Body of pancreas (tissue), 4 donors: ENCODE measurements at regions not wholly inside any gene's neighbourhood (a gene's known extent, or its start where the extent isn't known, plus 50 kb on each side); places are given as distances from the start of the nearest gene placed in this dataset.

ENCODE experiments used
- ATAC-seq: fragments of 150-250 bp; one replicate; pipeline ENCODE4 v1.9.1; 2016
- DNase-seq, 4 donors: peaks; one replicate each; pipeline ENCODE4 v3.0.0-alpha.2; 2019
- H3K27ac ChIP-seq, 4 donors: fragments of 200-600 bp; sonication (generic); 1 replicate in 3 of 4; 2 replicates in 1 of 4; pipeline versions ENCODE4 v1.5.1 to v1.6.1; 2016 to 2019; ENCODE audit warnings: mild to moderate bottlenecking in 1 of 4, mixed read lengths in 1 of 4, moderate library complexity in 1 of 4
- H3K27me3 ChIP-seq, 2 donors: fragments of 200-600 bp; sonication (generic); one replicate each; pipeline ENCODE4 v1.6.0; 2016; ENCODE audit warnings: mild to moderate bottlenecking in 1 of 2
- H3K36me3 ChIP-seq, 2 donors: fragments of 200-600 bp; sonication (generic); replicated peaks in 1 of 2; 2 replicates each; pipeline ENCODE4 v1.5.1; 2016; ENCODE audit warnings: low read depth in 2 of 2; ENCODE audit not compliant: insufficient read depth in 1 of 2
- H3K4me1 ChIP-seq: fragments of 200-600 bp; sonication (generic); one replicate; pipeline ENCODE4 v1.6.0; 2016
- H3K4me3 ChIP-seq, 2 donors: fragments of 200-600 bp; sonication (generic); 1 replicate in 1 of 2; 2 replicates in 1 of 2; pipeline ENCODE4 v1.5.1; 2016 to 2019
- H3K9me3 ChIP-seq, 3 donors: fragments of 200-600 bp; sonication (generic); 1 replicate in 2 of 3; 2 replicates in 1 of 3; pipeline ENCODE4 v1.5.1; 2016
- CTCF ChIP-seq, 7 experiments: fragments of 450-650 bp in 4 of 7; fragments of 200-600 bp in 3 of 7; sonication (generic) in 3 of 7; IDR thresholded peaks; one replicate each; pipeline ENCODE4 v1.5.1; 2016 to 2019; ENCODE audit warnings: antibody characterized with exemption in 7 of 7
- POLR2A ChIP-seq, 3 donors: fragments of 450-650 bp; IDR thresholded peaks; one replicate each; pipeline ENCODE4 v1.6.1; 2016; ENCODE audit warnings: antibody characterized with exemption in 3 of 3, mild to moderate bottlenecking in 2 of 3
- WGBS, 2 donors: methylation state at CpG; one replicate each; pipeline ENCODE4 v1.1.5; 2017; 5-methylcytosine and 5-hydroxymethylcytosine counted together
- intact Hi-C: fragments of 100-400 bp; cut with DNase I; formaldehyde crosslinking; loops from one replicate; pipeline ENCODE4 v1.15.1; 2023

GRCh38 chr7:47697543-47697942 lies 115.6 kb upstream of the TNS3 start:
- no peak for TF ChIP-seq POLR2A (IDR thresholded peaks at IDR 0.05)
- no peak for TF ChIP-seq CTCF (IDR thresholded peaks at IDR 0.05)
- Histone ChIP-seq H3K27ac (no peak overlapping the region), H3K27me3 (no peaks in the 10 kb centered on the region), H3K4me3 (no peak overlapping the region), H3K4me1 (no peaks in the 10 kb centered on the region), H3K36me3 (no peaks in the 10 kb centered on the region), H3K9me3 (no peaks in the 10 kb centered on the region)
- 78 to 94% methylated on average over 3 to 4 of the region's 4 CpGs for WGBS, 2 donors
- no peak for DNase-seq
- no peak for ATAC-seq
- intact Hi-C loops = no loop called here

GRCh38 chr7:47696152-47696710 lies 114.3 kb upstream of the TNS3 start:
- no peaks in the 10 kb centered on the region for H3K4me1 ChIP-seq
- no peak overlapping the region for H3K4me3 ChIP-seq
- WGBS, 2 donors = 85 to 88% methylated on average over 7 of the region's 7 CpGs
- intact Hi-C loops = no loop called here
- no peaks in the 10 kb centered on the region for H3K27me3 ChIP-seq
- ATAC-seq (no peak), DNase-seq (no peak)
- H3K27ac ChIP-seq = no peak overlapping the region
- no peaks in the 10 kb centered on the region for H3K36me3 ChIP-seq
- no peak for TF ChIP-seq CTCF (IDR thresholded peaks at IDR 0.05)
- no peak for TF ChIP-seq POLR2A (IDR thresholded peaks at IDR 0.05)
- H3K9me3 ChIP-seq = no peaks in the 10 kb centered on the region

- Histone ChIP-seq H3K36me3 (no peaks in the 10 kb centered on the region), H3K4me3 (no peak overlapping the region), H3K4me1 (no peaks in the 10 kb centered on the region), H3K27ac (no peak overlapping the region), H3K9me3 (no peaks in the 10 kb centered on the region), H3K27me3 (no peaks in the 10 kb centered on the region)
- 85 to 87% methylated on average over 4 of the region's 4 CpGs for WGBS, 2 donors
- intact Hi-C loops = no loop called here
- no peak for TF ChIP-seq POLR2A (IDR thresholded peaks at IDR 0.05)
- ATAC-seq (no peak), DNase-seq (no peak)
These were observed 111.3 kb upstream of the TNS3 start for GRCh38 chr7:47693216-47693615.

GRCh38 chr7:47691988-47692387 lies 110.1 kb upstream of the TNS3 start:
- H3K27me3 ChIP-seq = no peaks in the 10 kb centered on the region
- DNase-seq (no peak), ATAC-seq (no peak)
- intact Hi-C loops = no loop called here
- H3K4me1 ChIP-seq = no peaks in the 10 kb centered on the region
- no peaks in the 10 kb centered on the region for H3K9me3 ChIP-seq
- H3K36me3 ChIP-seq = no peaks in the 10 kb centered on the region
- TF ChIP-seq POLR2A (IDR thresholded peaks at IDR 0.05) (no peak), CTCF (IDR thresholded peaks at IDR 0.05) (no peak)
- H3K4me3 ChIP-seq = no peak overlapping the region
- no peak overlapping the region for H3K27ac ChIP-seq

GRCh38 chr7:47690902-47691558 lies 109.1 kb upstream of the TNS3 start:
- WGBS, 2 donors = 49 to 60% methylated on average over 3 of the region's 3 CpGs
- DNase-seq (peak in 1 of 4 donors; percentile 18), ATAC-seq (peak; percentile 15)
- no peaks in the 10 kb centered on the region for H3K4me1 ChIP-seq
- intact Hi-C loops = no loop called here
- no peaks in the 10 kb centered on the region for H3K9me3 ChIP-seq
- no peak overlapping the region for H3K4me3 ChIP-seq
- TF ChIP-seq POLR2A (IDR thresholded peaks at IDR 0.05) (no peak), CTCF (IDR thresholded peaks at IDR 0.05) (no peak)
- no peak overlapping the region for H3K27ac ChIP-seq
- H3K27me3 ChIP-seq = no peaks in the 10 kb centered on the region
- H3K36me3 ChIP-seq = no peaks in the 10 kb centered on the region
